ENCODE measurements at regions not wholly inside any gene's neighbourhood (a gene's known extent, or its start where the extent isn't known, plus 50 kb on each side); places are given as distances from the start of the nearest gene placed in this dataset.

- H3K4me3 ChIP-seq (ENCODE audit: low read depth, low read length): no peak overlapping the region
- no peaks in the 10 kb centered on the region for H3K36me3 ChIP-seq (ENCODE audit: control insufficient read depth, insufficient read depth, low read length)
- TF ChIP-seq CTCF (IDR thresholded peaks at IDR 0.05; ENCODE audit: insufficient read depth, low read length, poor library complexity, severe bottlenecking): no peak
- H3K27me3 ChIP-seq (ENCODE audit: control insufficient read depth, insufficient read depth, low read length): no peaks in the 10 kb centered on the region
- no peak for DNase-seq (ENCODE audit: low read depth)
Observed at GRCh38 chr3:30222441-30222840, 384.0 kb upstream of the TGFBR2 start.

GRCh38 chr3:30225021-30225420 lies 381.4 kb upstream of the TGFBR2 start:
- TF ChIP-seq CTCF (IDR thresholded peaks at IDR 0.05; ENCODE audit: insufficient read depth, low read length, poor library complexity, severe bottlenecking): no peak
- H3K27me3 ChIP-seq (ENCODE audit: control insufficient read depth, insufficient read depth, low read length): no peaks in the 10 kb centered on the region
- DNase-seq (ENCODE audit: low read depth): no peak
- no peak overlapping the region for H3K4me3 ChIP-seq (ENCODE audit: low read depth, low read length)
- no peaks in the 10 kb centered on the region for H3K36me3 ChIP-seq (ENCODE audit: control insufficient read depth, insufficient read depth, low read length)

GRCh38 chr3:30226601-30227151 lies 379.7 kb upstream of the TGFBR2 start:
- DNase-seq (ENCODE audit: low read depth): no peak
- no peaks in the 10 kb centered on the region for H3K36me3 ChIP-seq (ENCODE audit: control insufficient read depth, insufficient read depth, low read length)
- no peak for TF ChIP-seq CTCF (IDR thresholded peaks at IDR 0.05; ENCODE audit: insufficient read depth, low read length, poor library complexity, severe bottlenecking)
- no peak overlapping the region for H3K4me3 ChIP-seq (ENCODE audit: low read depth, low read length)
- H3K27me3 ChIP-seq (ENCODE audit: control insufficient read depth, insufficient read depth, low read length): no peaks in the 10 kb centered on the region

GRCh38 chr3:30227571-30228301 lies 378.7 kb upstream of the TGFBR2 start:
- H3K27me3 ChIP-seq (ENCODE audit: control insufficient read depth, insufficient read depth, low read length): no peaks in the 10 kb centered on the region
- DNase-seq (ENCODE audit: low read depth): no peak
- H3K4me3 ChIP-seq (ENCODE audit: low read depth, low read length): no peak overlapping the region
- H3K36me3 ChIP-seq (ENCODE audit: control insufficient read depth, insufficient read depth, low read length): no peaks in the 10 kb centered on the region
- TF ChIP-seq CTCF (IDR thresholded peaks at IDR 0.05; ENCODE audit: insufficient read depth, low read length, poor library complexity, severe bottlenecking): no peak

- no peak for TF ChIP-seq CTCF (IDR thresholded peaks at IDR 0.05; ENCODE audit: insufficient read depth, low read length, poor library complexity, severe bottlenecking)
- H3K4me3 ChIP-seq (ENCODE audit: low read depth, low read length): no peak overlapping the region
- no peak for DNase-seq (ENCODE audit: low read depth)
- H3K27me3 ChIP-seq (ENCODE audit: control insufficient read depth, insufficient read depth, low read length): no peaks in the 10 kb centered on the region
- no peaks in the 10 kb centered on the region for H3K36me3 ChIP-seq (ENCODE audit: control insufficient read depth, insufficient read depth, low read length)
Observed at GRCh38 chr3:30228302-30228631, 378.1 kb upstream of the TGFBR2 start.
